ENCODE measurements at regions not wholly inside any gene's neighbourhood (a gene's known extent, or its start where the extent isn't known, plus 50 kb on each side); places are given as distances from the start of the nearest gene placed in this dataset.

GRCh38 chr10:120382360-120382759 lies 74.7 kb upstream of the PLPP4 start:
- no peak overlapping the region for H3K27ac ChIP-seq
- no peaks in the 10 kb centered on the region for H4K20me1 ChIP-seq (ENCODE audit: insufficient read depth)
- H3K36me3 ChIP-seq (ENCODE audit: insufficient read depth): no peaks in the 10 kb centered on the region
- no peak overlapping the region for H2AFZ ChIP-seq (ENCODE audit: low read depth)
- no peaks in the 10 kb centered on the region for H3K27me3 ChIP-seq (ENCODE audit: insufficient read depth, low read depth)
- no peak overlapping the region for H3K4me3 ChIP-seq (IDR thresholded peaks at IDR 0.05; ENCODE audit: insufficient read depth, low read depth, low read length)
- no peaks in the 10 kb centered on the region for H3K4me1 ChIP-seq (ENCODE audit: low read depth, poor library complexity, severe bottlenecking)
- TF ChIP-seq CTCF (conservative IDR thresholded peaks at IDR 0.05; ENCODE audit: low read depth, low read length): no peak
- no peak overlapping the region for H3K9ac ChIP-seq
- H3K4me2 ChIP-seq: no peak overlapping the region
- H3K79me2 ChIP-seq (ENCODE audit: insufficient read depth, low read depth): no peaks in the 10 kb centered on the region

GRCh38 chr10:120385992-120386391 lies 71.0 kb upstream of the PLPP4 start:
- Histone ChIP-seq H3K27ac (no peak overlapping the region), H3K9ac (no peak overlapping the region), H3K4me3 (IDR thresholded peaks at IDR 0.05; ENCODE audit: insufficient read depth, low read depth, low read length) (no peak overlapping the region), H3K79me2 (ENCODE audit: insufficient read depth, low read depth) (no peaks in the 10 kb centered on the region), H4K20me1 (ENCODE audit: insufficient read depth) (no peaks in the 10 kb centered on the region), H3K36me3 (ENCODE audit: insufficient read depth) (no peaks in the 10 kb centered on the region), H3K4me2 (no peak overlapping the region), H3K27me3 (ENCODE audit: insufficient read depth, low read depth) (no peaks in the 10 kb centered on the region), H2AFZ (ENCODE audit: low read depth) (no peak overlapping the region), H3K4me1 (ENCODE audit: low read depth, poor library complexity, severe bottlenecking) (no peaks in the 10 kb centered on the region)
- TF ChIP-seq CTCF (conservative IDR thresholded peaks at IDR 0.05; ENCODE audit: low read depth, low read length): no peak

GRCh38 chr10:120386896-120387295 lies 70.1 kb upstream of the PLPP4 start:
- Histone ChIP-seq H3K27me3 (ENCODE audit: insufficient read depth, low read depth) (no peaks in the 10 kb centered on the region), H4K20me1 (ENCODE audit: insufficient read depth) (no peaks in the 10 kb centered on the region), H3K4me1 (ENCODE audit: low read depth, poor library complexity, severe bottlenecking) (no peaks in the 10 kb centered on the region), H3K36me3 (ENCODE audit: insufficient read depth) (no peaks in the 10 kb centered on the region), H3K4me3 (IDR thresholded peaks at IDR 0.05; ENCODE audit: insufficient read depth, low read depth, low read length) (no peak overlapping the region), H3K4me2 (no peak overlapping the region), H3K9ac (no peak overlapping the region), H3K27ac (no peak overlapping the region), H3K79me2 (ENCODE audit: insufficient read depth, low read depth) (no peaks in the 10 kb centered on the region), H2AFZ (ENCODE audit: low read depth) (no peak overlapping the region)
- no peak for TF ChIP-seq CTCF (conservative IDR thresholded peaks at IDR 0.05; ENCODE audit: low read depth, low read length)

GRCh38 chr10:120387326-120387725 lies 69.7 kb upstream of the PLPP4 start:
- H2AFZ ChIP-seq (ENCODE audit: low read depth): no peak overlapping the region

More at GRCh38 chr10:120387326-120387725, 69.7 kb upstream of the PLPP4 start:
- Histone ChIP-seq H3K9ac (no peak overlapping the region), H3K4me1 (ENCODE audit: low read depth, poor library complexity, severe bottlenecking) (no peaks in the 10 kb centered on the region), H3K27ac (no peak overlapping the region), H3K4me3 (IDR thresholded peaks at IDR 0.05; ENCODE audit: insufficient read depth, low read depth, low read length) (no peak overlapping the region), H3K4me2 (no peak overlapping the region), H3K27me3 (ENCODE audit: insufficient read depth, low read depth) (no peaks in the 10 kb centered on the region), H4K20me1 (ENCODE audit: insufficient read depth) (no peaks in the 10 kb centered on the region), H3K79me2 (ENCODE audit: insufficient read depth, low read depth) (no peaks in the 10 kb centered on the region), H3K36me3 (ENCODE audit: insufficient read depth) (no peaks in the 10 kb centered on the region)
- no peak for TF ChIP-seq CTCF (conservative IDR thresholded peaks at IDR 0.05; ENCODE audit: low read depth, low read length)
